K562 (cell line): ENCODE measurements at regions not wholly inside any gene's neighbourhood (a gene's known extent, or its start where the extent isn't known, plus 50 kb on each side); places are given as distances from the start of the nearest gene placed in this dataset.

Source experiments
- ARNT ChIP-seq, 2 experiments: fragments of 450-650 bp; IDR thresholded peaks; 2 replicates each; pipeline ENCODE4 v1.6.1; 2016; ENCODE audit warnings: mild to moderate bottlenecking in 1 of 2
- ASH1L ChIP-seq: fragments of 450-650 bp; IDR thresholded peaks from 2 replicates; pipeline ENCODE4 v1.6.1; 2018; ENCODE audit warnings: borderline replicate concordance, mild to moderate bottlenecking, low read depth; ENCODE audit not compliant: partially characterized antibody
- CTCF ChIP-seq, 3 experiments: IDR thresholded peaks in 2 of 3; conservative IDR thresholded peaks in 1 of 3; 2 replicates each; pipeline ENCODE4 v1.5.1; 2011 to 2012; ENCODE audit warnings: low read length in 3 of 3, mild to moderate bottlenecking in 3 of 3, control low read depth in 2 of 3, improper control_type of control experiment in 1 of 3, inconsistent platforms in 1 of 3, low read depth in 1 of 3, mixed read lengths in 1 of 3, moderate library complexity in 1 of 3; ENCODE audit not compliant: insufficient read depth in 2 of 3
- ELK1 ChIP-seq: sonication (generic); formaldehyde crosslinking; IDR thresholded peaks from 2 replicates; pipeline ENCODE4 v1.8.1; 2022; ENCODE audit warnings: missing genetic modification reagents
- EZH2 ChIP-seq: IDR thresholded peaks from 2 replicates; pipeline ENCODE4 v1.6.1; 2012; ENCODE audit warnings: low read depth, mild to moderate bottlenecking, inconsistent platforms, low read length, borderline replicate concordance
- HDAC6 ChIP-seq: IDR thresholded peaks from 2 replicates; pipeline ENCODE4 v1.6.1; 2012; ENCODE audit warnings: low read depth, mild to moderate bottlenecking, control low read depth, inconsistent platforms, low read length, moderate library complexity
- MBD2 ChIP-seq: sonication (generic); IDR thresholded peaks from 2 replicates; pipeline ENCODE4 v1.6.1; 2016; ENCODE audit warnings: low read depth, borderline replicate concordance
- MED1 ChIP-seq: sonication (generic); formaldehyde crosslinking; IDR thresholded peaks from 2 replicates; pipeline ENCODE4 v1.8.1; 2023; ENCODE audit warnings: missing genetic modification reagents, borderline replicate concordance
- NCOA1 ChIP-seq: fragments of 450-650 bp; IDR thresholded peaks from 2 replicates; pipeline ENCODE4 v1.6.1; 2016; ENCODE audit warnings: low read depth
- NFIC ChIP-seq: fragments of 450-650 bp; IDR thresholded peaks from 2 replicates; pipeline ENCODE4 v1.6.1; 2017; ENCODE audit warnings: mild to moderate bottlenecking, inconsistent platforms
- POLR2A ChIP-seq: fragments of 450-650 bp; conservative IDR thresholded peaks from 2 replicates; pipeline ENCODE4 v1.6.1; 2016
- SNRNP70 ChIP-seq: fragments of 200-400 bp; formaldehyde crosslinking; optimal IDR thresholded peaks from 2 replicates; pipeline ENCODE3; 2017; ENCODE audit warnings: low read depth, low read length
- ZNF146 ChIP-seq: IDR thresholded peaks from one replicate; pipeline ENCODE4 v1.6.1; 2018; ENCODE audit warnings: missing compliant biosample characterization; ENCODE audit not compliant: unreplicated experiment

DNA sequence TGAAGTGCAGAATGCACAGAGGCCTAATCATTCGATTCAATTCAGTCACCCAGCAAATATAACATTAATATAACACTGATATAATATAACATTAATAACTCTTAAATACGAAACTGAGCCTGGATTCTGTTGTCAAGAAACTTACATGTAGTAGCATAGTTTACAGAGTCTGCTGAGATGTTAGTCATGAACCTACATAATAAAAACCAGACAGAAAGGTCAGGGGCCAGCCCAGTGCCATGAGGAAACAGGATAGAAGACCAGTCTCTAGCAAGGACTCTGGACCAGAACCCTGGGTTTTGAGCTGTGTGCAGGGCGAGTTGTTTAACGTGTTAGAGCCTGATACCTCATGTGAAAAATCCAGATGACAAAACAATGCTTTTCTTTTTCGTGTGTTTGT, 234.7 kb downstream of the NR2F1-AS1 start:
- TF ChIP-seq POLR2A (no peak), ELK1 (no peak), SNRNP70 (no peak), ASH1L (no peak), HDAC6 (no peak), NCOA1 (no peak), MBD2 (no peak), ZNF146 (CRISPR knock-in tag) (no peak), ARNT (IDR thresholded peaks at IDR 0.05) (no peak), CTCF (IDR thresholded peaks at IDR 0.05 in 2 of 3, conservative IDR thresholded peaks at IDR 0.05 in 1 of 3; ENCODE audit: insufficient read depth in 2 of 3, low read depth in 1 of 3, low read length in 3 of 3) (no peak), NFIC (no peak), EZH2 (no peak), MED1 (CRISPR knock-in tag) (no peak)
